ENCODE measurements at regions not wholly inside any gene's neighbourhood (a gene's known extent, or its start where the extent isn't known, plus 50 kb on each side); places are given as distances from the start of the nearest gene placed in this dataset.

DNA sequence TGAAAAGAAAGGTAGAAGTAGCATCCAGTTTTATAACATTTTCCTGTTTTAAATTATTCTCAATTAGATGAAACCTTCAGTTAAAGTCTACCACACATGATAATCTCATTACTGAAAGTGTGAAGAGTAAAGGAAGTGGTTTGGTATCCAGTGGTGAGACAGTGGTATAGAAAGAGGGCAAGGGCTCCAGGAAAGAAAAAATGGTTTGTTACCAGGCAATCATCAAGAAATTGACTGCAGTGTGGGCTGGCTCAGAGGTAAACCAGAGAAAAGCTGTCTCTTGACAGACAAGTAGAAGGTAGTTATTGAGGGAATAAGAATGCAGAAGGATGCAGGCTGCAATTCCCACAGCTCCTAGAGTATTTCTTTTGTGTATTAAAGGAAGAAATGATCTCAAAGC, 406.2 kb downstream of the TLL1 start:
- no peak overlapping the region for H2AFZ ChIP-seq (ENCODE audit: low read length)
- no peak overlapping the region for H3K27ac ChIP-seq (ENCODE audit: low read depth, low read length)
- no peaks in the 10 kb centered on the region for H4K20me1 ChIP-seq (replicated peaks in 1 of 2; ENCODE audit: control insufficient read depth in 1 of 2, insufficient read depth in 2 of 2, low read length in 2 of 2)
- H2AK5ac ChIP-seq (ENCODE audit: low read depth, low read length), result no peak overlapping the region
- no peak overlapping the region for H3K14ac ChIP-seq (ENCODE audit: insufficient read length)
- H3K79me1 ChIP-seq (ENCODE audit: low read depth, low read length), result no peaks in the 10 kb centered on the region
- ChIA-PET POLR2A (ENCODE audit: partially characterized antibody) (no interaction called here), CTCF (ENCODE audit: partially characterized antibody) (no interaction called here)
- no peak overlapping the region for H2BK5ac ChIP-seq (ENCODE audit: low read depth, low read length)
- no peak overlapping the region for H4K91ac ChIP-seq (replicated peaks; ENCODE audit: insufficient read length, low read length)
- H4K5ac ChIP-seq (ENCODE audit: insufficient read length, low read depth, low read length), result no peak overlapping the region
- H2BK120ac ChIP-seq (replicated peaks; ENCODE audit: low read depth, low read length), result no peak overlapping the region
- H3K56ac ChIP-seq (replicated peaks; ENCODE audit: insufficient read length, low read depth, low read length), result no peak overlapping the region
- no peak overlapping the region for H3K18ac ChIP-seq (ENCODE audit: extremely low read depth, low read length)
- H3K79me2 ChIP-seq (ENCODE audit: control insufficient read depth in 1 of 2, insufficient read depth in 2 of 2, low read length in 2 of 2), result no peaks in the 10 kb centered on the region
- no peaks in the 10 kb centered on the region for H3K23me2 ChIP-seq (ENCODE audit: low read depth, low read length)
- DNase-seq (ENCODE audit: low read depth in 1 of 2, low spot score in 2 of 2) (no peak), FAIRE-seq (no peak)
- no peak overlapping the region for H3K4ac ChIP-seq (replicated peaks; ENCODE audit: insufficient read length, low read depth, low read length)
- H3K4me3 ChIP-seq (ENCODE audit: extremely low read depth in 1 of 4, insufficient read depth in 2 of 4, low read depth in 3 of 4, low read length in 4 of 4), result no peak overlapping the region
- no peak overlapping the region for H3K4me2 ChIP-seq (ENCODE audit: insufficient read depth in 1 of 2, low read depth in 2 of 2, low read length in 2 of 2)
- no peaks in the 10 kb centered on the region for H3K27me3 ChIP-seq (replicated peaks in 1 of 4; ENCODE audit: control insufficient read depth in 3 of 4, extremely low read depth in 1 of 4, insufficient read depth in 3 of 4, low read length in 3 of 4)
- no peaks in the 10 kb centered on the region for H3K36me3 ChIP-seq (ENCODE audit: control insufficient read depth in 2 of 4, insufficient read depth in 4 of 4, low read length in 3 of 4)
- no peak overlapping the region for H4K8ac ChIP-seq (ENCODE audit: extremely low read depth, insufficient read depth, low read length)
- H3K4me1 ChIP-seq (replicated peaks in 1 of 4; ENCODE audit: control insufficient read depth in 3 of 4, insufficient read depth in 4 of 4, low read length in 3 of 4), result no peaks in the 10 kb centered on the region
- H3K9me3 ChIP-seq (ENCODE audit: insufficient read depth in 2 of 2, low read depth in 1 of 2, low read length in 1 of 2), result no peaks in the 10 kb centered on the region
- no peak overlapping the region for H2BK20ac ChIP-seq (ENCODE audit: low read length)
- no peak overlapping the region for H2BK15ac ChIP-seq (ENCODE audit: low read length)
- H3K23ac ChIP-seq (ENCODE audit: insufficient read length), result no peak overlapping the region
- no peak overlapping the region for H3K9ac ChIP-seq (replicated peaks in 1 of 4; ENCODE audit: extremely low read depth in 1 of 4, low read depth in 3 of 4, low read length in 3 of 4)
- no peak overlapping the region for H2BK12ac ChIP-seq (ENCODE audit: low read depth, low read length)
- TF ChIP-seq YY1 (IDR thresholded peaks at IDR 0.05; ENCODE audit: low read depth, low read length), result no peak
- no peak for TF ChIP-seq RXRA (IDR thresholded peaks at IDR 0.05; ENCODE audit: insufficient read depth, low read depth, low read length)
- TF ChIP-seq NRF1 (IDR thresholded peaks at IDR 0.05; ENCODE audit: low read depth, low read length), result no peak
- no peak for TF ChIP-seq CEBPB (IDR thresholded peaks at IDR 0.05; ENCODE audit: low read depth, low read length)
- TF ChIP-seq NANOG (IDR thresholded peaks at IDR 0.05; ENCODE audit: insufficient read depth, low read depth, low read length, poor library complexity, severe bottlenecking), result no peak
- TF ChIP-seq GTF2F1 (IDR thresholded peaks at IDR 0.05; ENCODE audit: borderline replicate concordance, low read depth, low read length), result no peak
- no peak for TF ChIP-seq BACH1 (IDR thresholded peaks at IDR 0.05; ENCODE audit: low read length)
- TF ChIP-seq EZH2 (IDR thresholded peaks at IDR 0.05; ENCODE audit: low read depth, low read length, severe bottlenecking), result no peak
- TF ChIP-seq ATF2 (IDR thresholded peaks at IDR 0.05; ENCODE audit: low read length), result no peak
- TF ChIP-seq BCL11A (IDR thresholded peaks at IDR 0.05; ENCODE audit: low read depth in 2 of 2, low read length in 2 of 2), result no peak
- no peak for TF ChIP-seq POLR2A (IDR thresholded peaks at IDR 0.05; ENCODE audit: control extremely low read depth in 1 of 2, low read depth in 2 of 2, low read length in 2 of 2)
- no peak for TF ChIP-seq HDAC6 (IDR thresholded peaks at IDR 0.05; ENCODE audit: low read depth, low read length)
- TF ChIP-seq TAF7 (optimal IDR thresholded peaks at IDR 0.05; ENCODE audit: borderline replicate concordance, low read depth, low read length), result no peak
- no peak for TF ChIP-seq KDM1A (IDR thresholded peaks at IDR 0.05; ENCODE audit: borderline replicate concordance, low read length)
- TF ChIP-seq SP2 (IDR thresholded peaks at IDR 0.05; ENCODE audit: low read length), result no peak
- no peak for TF ChIP-seq SIX5 (IDR thresholded peaks at IDR 0.05; ENCODE audit: low read depth, low read length)
